ENCODE measurements at regions not wholly inside any gene's neighbourhood (a gene's known extent, or its start where the extent isn't known, plus 50 kb on each side); places are given as distances from the start of the nearest gene placed in this dataset.

- TF ChIP-seq MAX (IDR thresholded peaks at IDR 0.05) = no peak
- TF ChIP-seq YY1 (IDR thresholded peaks at IDR 0.05; ENCODE audit: low read depth) = no peak
- no peak for TF ChIP-seq CREB1 (IDR thresholded peaks at IDR 0.05; ENCODE audit: low read depth)
- no peak for TF ChIP-seq FOXM1 (IDR thresholded peaks at IDR 0.05; ENCODE audit: borderline replicate concordance, low read depth)
- TF ChIP-seq TCF12 (IDR thresholded peaks at IDR 0.05; ENCODE audit: low read depth) = no peak
- TF ChIP-seq USF1 (IDR thresholded peaks at IDR 0.05) = no peak
- no peak for TF ChIP-seq ZBTB7A (IDR thresholded peaks at IDR 0.05; ENCODE audit: low read depth)
These were observed 246.9 kb upstream of the NEBL start for GRCh38 chr10:21144047-21144446.

GRCh38 chr10:21141946-21142492 lies 244.9 kb upstream of the NEBL start:
- TF ChIP-seq ZBTB7A (IDR thresholded peaks at IDR 0.05; ENCODE audit: low read depth) (no peak), MAX (IDR thresholded peaks at IDR 0.05) (no peak), EGR1 (IDR thresholded peaks at IDR 0.05) (no peak), CREB1 (IDR thresholded peaks at IDR 0.05; ENCODE audit: low read depth) (no peak), REST (IDR thresholded peaks at IDR 0.05; ENCODE audit: low read depth) (no peak), CEBPB (IDR thresholded peaks at IDR 0.05) (no peak), TEAD4 (IDR thresholded peaks at IDR 0.05) (no peak), USF1 (IDR thresholded peaks at IDR 0.05) (no peak), YY1 (IDR thresholded peaks at IDR 0.05; ENCODE audit: low read depth) (no peak)

DNA sequence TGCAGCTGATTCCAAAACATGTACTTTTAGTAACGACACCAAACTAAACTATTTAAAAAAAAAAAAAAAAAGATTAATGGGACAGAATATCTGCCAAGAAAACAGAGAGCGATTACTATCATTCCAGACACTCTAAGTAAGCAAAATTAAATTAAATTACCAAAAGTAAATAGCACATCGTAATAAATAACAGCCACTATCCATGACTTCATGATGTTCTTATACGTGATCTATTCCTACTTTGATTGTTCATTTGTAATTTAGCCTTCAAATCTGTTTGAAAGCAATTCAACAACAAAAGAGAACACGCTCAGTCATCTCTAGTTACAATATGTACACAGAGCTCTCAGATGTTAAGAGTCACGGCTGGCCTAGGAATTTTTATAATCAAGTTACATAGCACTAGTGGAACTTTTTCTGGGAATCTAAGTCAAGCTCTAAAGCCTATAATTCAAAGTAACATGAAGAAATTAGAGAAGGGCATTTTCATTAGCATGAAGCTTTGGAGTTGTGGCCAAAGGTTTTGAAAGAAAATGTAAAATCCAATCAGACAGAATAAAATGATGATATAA lies 241.7 kb upstream of the NEBL start:
- TF ChIP-seq CEBPB (IDR thresholded peaks at IDR 0.05) (no peak), CREB1 (IDR thresholded peaks at IDR 0.05; ENCODE audit: low read depth) (no peak), YY1 (IDR thresholded peaks at IDR 0.05; ENCODE audit: low read depth) (no peak), NFIC (IDR thresholded peaks at IDR 0.05) (no peak), TAF1 (IDR thresholded peaks at IDR 0.05; ENCODE audit: low read depth) (no peak), TCF12 (IDR thresholded peaks at IDR 0.05; ENCODE audit: low read depth) (no peak), REST (IDR thresholded peaks at IDR 0.05; ENCODE audit: low read depth) (no peak), RAD21 (IDR thresholded peaks at IDR 0.05; ENCODE audit: low read depth) (no peak), EGR1 (IDR thresholded peaks at IDR 0.05) (no peak), EP300 (IDR thresholded peaks at IDR 0.05; ENCODE audit: borderline replicate concordance) (no peak), MAX (IDR thresholded peaks at IDR 0.05) (no peak), USF1 (IDR thresholded peaks at IDR 0.05) (no peak), TEAD4 (IDR thresholded peaks at IDR 0.05) (no peak), ZBTB7A (IDR thresholded peaks at IDR 0.05; ENCODE audit: low read depth) (no peak), FOXM1 (IDR thresholded peaks at IDR 0.05; ENCODE audit: borderline replicate concordance, low read depth) (no peak)

DNA sequence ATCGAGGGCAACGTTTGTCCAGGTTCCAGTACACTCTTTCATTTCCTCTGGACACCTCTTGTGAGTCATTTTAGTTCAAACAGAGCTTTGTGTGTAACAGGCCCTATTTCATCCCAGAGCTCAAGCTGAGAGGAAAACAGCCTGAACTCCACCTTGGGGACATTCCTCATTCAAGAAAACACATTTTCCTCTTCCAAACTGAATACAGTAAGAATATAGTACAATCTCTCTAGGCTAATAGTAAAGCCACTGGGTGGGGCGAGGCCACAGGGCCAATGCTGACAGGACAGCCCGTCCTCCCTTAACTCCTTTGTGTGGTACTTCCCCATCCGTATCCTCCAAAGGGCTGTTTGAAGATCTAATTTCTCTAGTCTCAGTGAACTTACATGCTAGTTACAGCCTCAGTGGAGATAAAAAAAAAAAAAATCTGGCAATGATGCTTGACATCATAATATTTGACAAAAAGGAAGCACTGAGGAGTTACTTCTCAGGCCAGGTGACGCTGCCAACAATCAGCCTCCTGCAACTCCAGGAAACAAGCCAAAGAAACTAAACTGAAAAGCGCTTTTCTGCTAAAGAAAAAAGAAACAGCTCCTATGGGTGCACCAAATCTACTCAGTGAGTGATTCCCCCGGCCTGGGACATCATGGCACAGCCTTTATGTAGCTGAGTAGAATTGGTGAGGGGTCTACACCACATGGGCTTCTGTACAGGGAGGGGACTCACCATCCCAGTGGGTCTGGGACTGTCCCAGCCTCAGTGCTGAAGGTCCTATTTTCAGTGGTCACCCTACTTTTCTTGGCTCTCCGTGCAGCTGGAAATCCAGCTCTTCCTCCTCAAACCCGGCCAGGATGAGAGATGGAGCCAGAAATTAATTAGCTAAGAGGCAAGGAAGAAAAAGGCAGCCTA lies 238.2 kb upstream of the NEBL start:
- TF ChIP-seq NFIC (IDR thresholded peaks at IDR 0.05) (no peak), MAX (IDR thresholded peaks at IDR 0.05) (no peak), CEBPB (IDR thresholded peaks at IDR 0.05) (no peak), TCF12 (IDR thresholded peaks at IDR 0.05; ENCODE audit: low read depth) (no peak), RAD21 (IDR thresholded peaks at IDR 0.05; ENCODE audit: low read depth) (no peak), EGR1 (IDR thresholded peaks at IDR 0.05) (no peak), EP300 (IDR thresholded peaks at IDR 0.05; ENCODE audit: borderline replicate concordance) (no peak), REST (IDR thresholded peaks at IDR 0.05; ENCODE audit: low read depth) (no peak), ZBTB7A (IDR thresholded peaks at IDR 0.05; ENCODE audit: low read depth) (no peak)

Data from Ishikawa (cell line).